K562 (cell line): ENCODE measurements at regions not wholly inside any gene's neighbourhood (a gene's known extent, or its start where the extent isn't known, plus 50 kb on each side); places are given as distances from the start of the nearest gene placed in this dataset.

Experiments
- CBX3 ChIP-seq, 2 experiments: IDR thresholded peaks; 1 replicate in 1 of 2; 2 replicates in 1 of 2; pipeline ENCODE4 v1.6.1; 2012; ENCODE audit warnings: inconsistent platforms in 2 of 2, low read length in 2 of 2, borderline replicate concordance in 1 of 2, control low read depth in 1 of 2
- CREB3L1 ChIP-seq: fragments of 450-650 bp; IDR thresholded peaks from 2 replicates; pipeline ENCODE4 v1.6.1; 2014; ENCODE audit warnings: low read depth, mild to moderate bottlenecking, moderate library complexity, borderline replicate concordance
- CTCF ChIP-seq, 3 experiments: IDR thresholded peaks in 2 of 3; conservative IDR thresholded peaks in 1 of 3; 2 replicates each; pipeline ENCODE4 v1.5.1; 2011 to 2012; ENCODE audit warnings: low read length in 3 of 3, mild to moderate bottlenecking in 3 of 3, control low read depth in 2 of 3, improper control_type of control experiment in 1 of 3, inconsistent platforms in 1 of 3, low read depth in 1 of 3, mixed read lengths in 1 of 3, moderate library complexity in 1 of 3; ENCODE audit not compliant: insufficient read depth in 2 of 3
- GATA2 ChIP-seq: sonication (generic); formaldehyde crosslinking; IDR thresholded peaks from 2 replicates; pipeline ENCODE4 v1.4.0; 2020; ENCODE audit warnings: mild to moderate bottlenecking, missing genetic modification reagents
- HOMEZ ChIP-seq: fragments of 250-450 bp; sonication (Bioruptor Pico); IDR thresholded peaks from 2 replicates; pipeline ENCODE4 v1.4.0; 2020; ENCODE audit warnings: mild to moderate bottlenecking, moderate library complexity
- JUNB ChIP-seq: fragments of 450-650 bp; formaldehyde crosslinking; conservative IDR thresholded peaks from 2 replicates; pipeline ENCODE4 v1.4.0; 2020; ENCODE audit warnings: mild to moderate bottlenecking
- NCOA1 ChIP-seq: fragments of 450-650 bp; IDR thresholded peaks from 2 replicates; pipeline ENCODE4 v1.6.1; 2016; ENCODE audit warnings: low read depth
- NCOA2 ChIP-seq, 2 experiments: fragments of 450-650 bp; IDR thresholded peaks; 2 replicates each; pipeline ENCODE4 v1.6.1; 2018; ENCODE audit warnings: mild to moderate bottlenecking in 2 of 2, moderate library complexity in 1 of 2; ENCODE audit not compliant: partially characterized antibody in 2 of 2
- NR2C2 ChIP-seq, 2 experiments: fragments of 200-800 bp in 1 of 2; sonication (Bioruptor generic) in 1 of 2; sonication (generic) in 1 of 2; formaldehyde crosslinking in 1 of 2; IDR thresholded peaks; 2 replicates each; pipeline versions ENCODE4 v1.6.1 to v1.8.0; 2016 to 2022; ENCODE audit warnings: mild to moderate bottlenecking in 1 of 2, missing compliant biosample characterization in 1 of 2, missing genetic modification characterization in 1 of 2, missing genetic modification reagents in 1 of 2
- POLR2A ChIP-seq: fragments of 450-650 bp; conservative IDR thresholded peaks from 2 replicates; pipeline ENCODE4 v1.6.1; 2016
- ZBTB11 ChIP-seq, 3 experiments: fragments of 200-800 bp in 1 of 3; fragments of 250-450 bp in 1 of 3; fragments of 450-650 bp in 1 of 3; sonication (Bioruptor Pico) in 1 of 3; sonication (Bioruptor generic) in 1 of 3; formaldehyde crosslinking in 1 of 3; IDR thresholded peaks; 2 replicates each; pipeline versions ENCODE4 v1.6.1 to v1.8.0; 2016 to 2022; ENCODE audit warnings: mild to moderate bottlenecking in 2 of 3, missing genetic modification characterization in 2 of 3, missing compliant biosample characterization in 1 of 3, moderate library complexity in 1 of 3
- ZNF224 ChIP-seq: sonication (generic); formaldehyde crosslinking; IDR thresholded peaks from 2 replicates; pipeline ENCODE4 v1.8.0; 2022; ENCODE audit warnings: mild to moderate bottlenecking, missing genetic modification reagents
- ZSCAN29 ChIP-seq: fragments of 450-650 bp; IDR thresholded peaks from 2 replicates; pipeline ENCODE4 v1.6.1; 2017

- TF ChIP-seq HOMEZ (CRISPR knock-in tag) (no peak), CTCF (IDR thresholded peaks at IDR 0.05 in 2 of 3, conservative IDR thresholded peaks at IDR 0.05 in 1 of 3; ENCODE audit: insufficient read depth in 2 of 3, low read depth in 1 of 3, low read length in 3 of 3) (no peak), CREB3L1 (no peak), NCOA1 (no peak), NCOA2 (IDR thresholded peaks at IDR 0.05; ENCODE audit: partially characterized antibody in 2 of 2) (no peak), ZBTB11 (CRISPR knock-in tag; IDR thresholded peaks at IDR 0.05) (no peak), ZSCAN29 (no peak), ZNF224 (CRISPR knock-in tag) (no peak), POLR2A (no peak), GATA2 (CRISPR knock-in tag) (no peak), JUNB (CRISPR knock-in tag) (no peak), NR2C2 (CRISPR knock-in tag; IDR thresholded peaks at IDR 0.05) (no peak), NR2C2 (tag; IDR thresholded peaks at IDR 0.05) (no peak), CBX3 (IDR thresholded peaks at IDR 0.05; ENCODE audit: borderline replicate concordance in 1 of 2, low read length in 2 of 2) (no peak)
These were observed 558.9 kb downstream of the SH2D4B start for GRCh38 chr10:81096558-81096957.
